GM19025 (cell line): ENCODE measurements at regions not wholly inside any gene's neighbourhood (a gene's known extent, or its start where the extent isn't known, plus 50 kb on each side); places are given as distances from the start of the nearest gene placed in this dataset.
"Not testable (repeated sequence)": the region's sequence is repeated elsewhere in the genome, so short reads cannot be mapped to it uniquely, and the experiment has no call there.

Source experiments
- ATAC-seq: cut with Tn5 transposase; IDR thresholded peaks from one replicate; pipeline ENCODE4 v1.9.1; 2021; ENCODE audit warnings: mild to moderate bottlenecking, low read depth, moderate library complexity; ENCODE audit not compliant: unreplicated experiment

GRCh38 chr4:188639479-188640100 lies 500.3 kb downstream of the TRIML1 start:
- no peak for ATAC-seq

GRCh38 chr4:188647820-188648370 lies 508.7 kb downstream of the TRIML1 start:
- ATAC-seq = no peak

- ATAC-seq = no peak
These were observed 510.4 kb downstream of the TRIML1 start for GRCh38 chr4:188649635-188650034.

GRCh38 chr4:188650516-188650915 lies 511.3 kb downstream of the TRIML1 start:
- ATAC-seq = no peak

GRCh38 chr4:188657365-188657764 lies 518.1 kb downstream of the TRIML1 start:
- ATAC-seq = no peak

- ATAC-seq = no peak
These were observed 519.8 kb downstream of the TRIML1 start for GRCh38 chr4:188658958-188659522.

- no peak for ATAC-seq
These were observed 521.6 kb downstream of the TRIML1 start for GRCh38 chr4:188660796-188661195.

- ATAC-seq = no peak
These were observed 522.3 kb downstream of the TRIML1 start for GRCh38 chr4:188661502-188661901.

- ATAC-seq = no peak
These were observed 524.1 kb downstream of the TRIML1 start for GRCh38 chr4:188663369-188663768.

- ATAC-seq = no peak
These were observed 526.5 kb downstream of the TRIML1 start for GRCh38 chr4:188665491-188666457.

GRCh38 chr4:188678691-188679090 lies 539.5 kb downstream of the TRIML1 start:
- ATAC-seq = not testable (repeated sequence)

- no peak for ATAC-seq
These were observed 540.9 kb downstream of the TRIML1 start for GRCh38 chr4:188680004-188680666.

- ATAC-seq = no peak
These were observed 541.4 kb downstream of the TRIML1 start for GRCh38 chr4:188680667-188681063.

- ATAC-seq = no peak
These were observed 543.1 kb downstream of the TRIML1 start for GRCh38 chr4:188682321-188682720.

- ATAC-seq = no peak
These were observed 544.3 kb downstream of the TRIML1 start for GRCh38 chr4:188683571-188683970.

GRCh38 chr4:188688956-188689355 lies 549.7 kb downstream of the TRIML1 start:
- no peak for ATAC-seq

GRCh38 chr4:188691811-188692210 lies 552.6 kb downstream of the TRIML1 start:
- no peak for ATAC-seq

GRCh38 chr4:188695261-188695660 lies 556.0 kb downstream of the TRIML1 start:
- no peak for ATAC-seq

GRCh38 chr4:188697243-188697642 lies 558.0 kb downstream of the TRIML1 start:
- no peak for ATAC-seq

GRCh38 chr4:188701952-188702351 lies 562.7 kb downstream of the TRIML1 start:
- no peak for ATAC-seq

- no peak for ATAC-seq
These were observed 565.0 kb downstream of the TRIML1 start for GRCh38 chr4:188704288-188704687.
